ENCODE measurements at regions not wholly inside any gene's neighbourhood (a gene's known extent, or its start where the extent isn't known, plus 50 kb on each side); places are given as distances from the start of the nearest gene placed in this dataset.

- DNase-seq: no peak
- Histone ChIP-seq H3K27ac (no peak overlapping the region), H3K27me3 (no peaks in the 10 kb centered on the region), H3K36me3 (no peaks in the 10 kb centered on the region), H3K4me1 (no peaks in the 10 kb centered on the region), H3K4me3 (no peak overlapping the region), H3K9me3 (no peaks in the 10 kb centered on the region), H3K9ac (ENCODE audit: low read depth in 2 of 2, low read length in 2 of 2) (no peak overlapping the region)
- TF ChIP-seq CTCF (IDR thresholded peaks at IDR 0.05): no peak
- intact Hi-C loops (cut with DNase I): no loop called here
Measured at GRCh38 chrX:2620576-2620975, 70.5 kb upstream of the CD99 start.

GRCh38 chrX:2618516-2618915, 72.6 kb upstream of the CD99 start:
- Histone ChIP-seq H3K4me3 (no peak overlapping the region), H3K27ac (no peak overlapping the region), H3K9me3 (no peaks in the 10 kb centered on the region), H3K27me3 (no peaks in the 10 kb centered on the region), H3K36me3 (no peaks in the 10 kb centered on the region), H3K9ac (ENCODE audit: low read depth in 2 of 2, low read length in 2 of 2) (no peak overlapping the region), H3K4me1 (no peaks in the 10 kb centered on the region)
- intact Hi-C loops (cut with DNase I): loop anchor here (10.0 kb wide), 1 partner anchor 114 kb away; the partner anchor contains the start of genes DHRSX and ZBED1
- TF ChIP-seq CTCF (IDR thresholded peaks at IDR 0.05): no peak
- no peak for DNase-seq

GRCh38 chrX:2614911-2615310, 76.2 kb upstream of the CD99 start:
- intact Hi-C loops (cut with DNase I): loop anchor here (10.0 kb wide), 1 partner anchor 110 kb away; the partner anchor contains the start of genes DHRSX and ZBED1
- Histone ChIP-seq H3K4me3 (no peak overlapping the region), H3K9me3 (no peaks in the 10 kb centered on the region), H3K27me3 (no peaks in the 10 kb centered on the region), H3K9ac (ENCODE audit: low read depth in 2 of 2, low read length in 2 of 2) (no peak overlapping the region), H3K27ac (no peak overlapping the region), H3K36me3 (no peaks in the 10 kb centered on the region), H3K4me1 (peaks cover 3% of the 10 kb centered on the region)
- DNase-seq: no peak
- no peak for TF ChIP-seq CTCF (IDR thresholded peaks at IDR 0.05)

- H3K4me1 ChIP-seq: peaks cover 3% of the 10 kb centered on the region
- TF ChIP-seq CTCF (IDR thresholded peaks at IDR 0.05): no peak
- no peaks in the 10 kb centered on the region for H3K27me3 ChIP-seq
- intact Hi-C loops (cut with DNase I): loop anchor here (10.0 kb wide), 1 partner anchor 106 kb away; the partner anchor contains the start of genes DHRSX and ZBED1
- peak overlapping the region; percentile 84 for H3K4me3 ChIP-seq
- no peaks in the 10 kb centered on the region for H3K9me3 ChIP-seq
- peak overlapping the region in 1 of 2 donors; percentile 86 for H3K9ac ChIP-seq (ENCODE audit: low read depth in 2 of 2, low read length in 2 of 2)
- H3K36me3 ChIP-seq: no peaks in the 10 kb centered on the region
- no peak overlapping the region for H3K27ac ChIP-seq
- DNase-seq: no peak
Measured at GRCh38 chrX:2610246-2611170, 80.6 kb upstream of the CD99 start.

- DNase-seq: peak; percentile 36
- peaks cover 3% of the 10 kb centered on the region for H3K4me1 ChIP-seq
- no peak for TF ChIP-seq CTCF (IDR thresholded peaks at IDR 0.05)
- no peaks in the 10 kb centered on the region for H3K36me3 ChIP-seq
- H3K27me3 ChIP-seq: no peaks in the 10 kb centered on the region
- H3K9ac ChIP-seq (ENCODE audit: low read depth in 2 of 2, low read length in 2 of 2): peak overlapping the region; percentile 86 to 87
- H3K4me3 ChIP-seq: peak overlapping the region; percentile 84
- no peaks in the 10 kb centered on the region for H3K9me3 ChIP-seq
- peak overlapping the region; percentile 65 for H3K27ac ChIP-seq
- intact Hi-C loops (cut with DNase I): loop anchor here (10.0 kb wide), 2 partner anchors 105 to 1155 kb away; partner anchors contain the start of genes ASMTL, DHRSX and ZBED1
Measured at GRCh38 chrX:2609431-2610238, 81.5 kb upstream of the CD99 start.
